OCI-LY3 (cell line): ENCODE measurements at regions not wholly inside any gene's neighbourhood (a gene's known extent, or its start where the extent isn't known, plus 50 kb on each side); places are given as distances from the start of the nearest gene placed in this dataset.

Source experiments
- CTCF ChIP-seq: fragments of 200-600, 300-600 bp; sonication (generic); IDR thresholded peaks from 2 replicates; pipeline ENCODE4 v1.5.1; 2014; ENCODE audit warnings: antibody characterized with exemption, low read length, low read depth
- EZH2phosphoT487 ChIP-seq: fragments of 200-600 bp; shearing (Covaris generic); IDR thresholded peaks from 2 replicates; pipeline ENCODE4 v1.6.1; 2018; ENCODE audit warnings: antibody characterized with exemption, mixed run types, low read depth

GRCh38 chr3:110957247-110958025 lies 114.2 kb upstream of the NECTIN3 start:
- TF ChIP-seq CTCF (no peak), EZH2phosphoT487 (no peak)
